ENCODE measurements at regions not wholly inside any gene's neighbourhood (a gene's known extent, or its start where the extent isn't known, plus 50 kb on each side); places are given as distances from the start of the nearest gene placed in this dataset.

DNA sequence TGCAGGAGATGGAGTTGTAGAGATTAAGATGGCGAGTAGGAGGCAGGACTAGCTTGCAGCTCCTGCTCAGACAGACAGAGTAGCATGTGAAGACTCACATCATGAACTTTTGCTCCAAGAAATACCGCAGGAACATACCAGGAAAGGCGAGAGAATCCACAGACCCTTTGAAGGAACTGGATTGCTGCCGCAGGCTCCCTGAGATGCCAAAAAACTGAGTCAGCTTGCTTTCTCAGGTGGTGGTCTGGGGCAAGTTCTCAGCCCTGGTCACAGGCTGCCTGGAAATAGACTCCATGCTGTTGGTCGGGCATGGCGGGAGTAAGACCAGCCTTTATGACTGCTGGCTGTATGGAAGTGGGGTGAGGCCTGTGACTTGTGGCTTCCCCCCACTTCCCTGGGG, 163.6 kb upstream of the NAV3 start:
- ChIA-PET CTCF (interaction anchor here (1.1 kb wide), 1 partner anchor 18 kb away, joined by 6 read pairs; no protein-coding TSS in a partner anchor), POLR2A (no interaction called here)
- no TSS peak for BruUV-seq (replicated peaks)
- TF ChIP-seq, protein P1, sequence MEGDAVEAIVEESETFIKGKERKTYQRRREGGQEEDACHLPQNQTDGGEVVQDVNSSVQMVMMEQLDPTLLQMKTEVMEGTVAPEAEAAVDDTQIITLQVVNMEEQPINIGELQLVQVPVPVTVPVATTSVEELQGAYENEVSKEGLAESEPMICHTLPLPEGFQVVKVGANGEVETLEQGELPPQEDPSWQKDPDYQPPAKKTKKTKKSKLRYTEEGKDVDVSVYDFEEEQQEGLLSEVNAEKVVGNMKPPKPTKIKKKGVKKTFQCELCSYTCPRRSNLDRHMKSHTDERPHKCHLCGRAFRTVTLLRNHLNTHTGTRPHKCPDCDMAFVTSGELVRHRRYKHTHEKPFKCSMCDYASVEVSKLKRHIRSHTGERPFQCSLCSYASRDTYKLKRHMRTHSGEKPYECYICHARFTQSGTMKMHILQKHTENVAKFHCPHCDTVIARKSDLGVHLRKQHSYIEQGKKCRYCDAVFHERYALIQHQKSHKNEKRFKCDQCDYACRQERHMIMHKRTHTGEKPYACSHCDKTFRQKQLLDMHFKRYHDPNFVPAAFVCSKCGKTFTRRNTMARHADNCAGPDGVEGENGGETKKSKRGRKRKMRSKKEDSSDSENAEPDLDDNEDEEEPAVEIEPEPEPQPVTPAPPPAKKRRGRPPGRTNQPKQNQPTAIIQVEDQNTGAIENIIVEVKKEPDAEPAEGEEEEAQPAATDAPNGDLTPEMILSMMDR (IDR thresholded peaks at IDR 0.05; ENCODE audit: unreplicated experiment), result no peak
- peak; percentile 9 for DNase-seq (ENCODE audit: unreplicated experiment)
- Mint-ChIP-seq H3K27ac (ENCODE audit: low read depth, unreplicated experiment) (no peak overlapping the region), H3K4me3 (ENCODE audit: unreplicated experiment) (no peak overlapping the region), H3K36me3 (ENCODE audit: insufficient read depth, unreplicated experiment) (no peaks in the 10 kb centered on the region), H3K9me3 (ENCODE audit: unreplicated experiment) (no peaks in the 10 kb centered on the region), H3K27me3 (ENCODE audit: insufficient read depth, unreplicated experiment) (no peaks in the 10 kb centered on the region), H3K4me1 (ENCODE audit: insufficient read depth, unreplicated experiment) (no peaks in the 10 kb centered on the region)
- intact Hi-C loops (cut with micrococcal nuclease), result no loop called here

DNA sequence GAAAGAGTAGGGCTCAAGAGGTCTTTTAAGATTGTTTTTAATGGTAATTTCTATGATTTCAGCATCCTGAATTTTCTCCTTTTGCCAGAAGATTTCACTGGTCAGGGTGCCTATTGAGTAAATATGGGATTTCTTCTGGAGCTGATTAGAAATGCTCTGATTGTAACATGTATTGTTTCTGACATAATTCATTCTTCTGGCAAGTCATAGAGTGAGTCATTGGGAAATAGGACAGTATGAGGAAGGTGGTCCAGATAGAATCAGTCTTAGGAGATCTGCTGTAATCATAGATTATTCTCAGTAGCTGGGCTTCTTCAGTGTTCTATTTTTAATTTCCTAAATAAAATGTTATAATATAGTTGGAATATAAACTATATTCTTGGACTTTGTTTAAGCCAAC, 182.0 kb upstream of the NAV3 start:
- no peak overlapping the region for H3K27ac Mint-ChIP-seq (ENCODE audit: low read depth, unreplicated experiment)
- TF ChIP-seq, protein P1 (IDR thresholded peaks at IDR 0.05; ENCODE audit: unreplicated experiment), result no peak
- no peaks in the 10 kb centered on the region for H3K36me3 Mint-ChIP-seq (ENCODE audit: insufficient read depth, unreplicated experiment)
- no peaks in the 10 kb centered on the region for H3K4me1 Mint-ChIP-seq (ENCODE audit: insufficient read depth, unreplicated experiment)
- no peaks in the 10 kb centered on the region for H3K27me3 Mint-ChIP-seq (ENCODE audit: insufficient read depth, unreplicated experiment)
- no peak overlapping the region for H3K4me3 Mint-ChIP-seq (ENCODE audit: unreplicated experiment)
- CTCF ChIA-PET, result interaction anchor here (0.6 kb wide), 1 partner anchor 506 kb away, joined by 3 read pairs; no protein-coding TSS in a partner anchor
- H3K9me3 Mint-ChIP-seq (ENCODE audit: unreplicated experiment), result no peaks in the 10 kb centered on the region
- intact Hi-C loops (cut with micrococcal nuclease), result no loop called here
- POLR2A ChIA-PET, result interaction anchor here (0.7 kb wide), 1 partner anchor 689 kb away, joined by 3 read pairs; no protein-coding TSS in a partner anchor
- DNase-seq (ENCODE audit: unreplicated experiment), result peak; percentile 15
- no TSS peak for BruUV-seq (replicated peaks)

DNA sequence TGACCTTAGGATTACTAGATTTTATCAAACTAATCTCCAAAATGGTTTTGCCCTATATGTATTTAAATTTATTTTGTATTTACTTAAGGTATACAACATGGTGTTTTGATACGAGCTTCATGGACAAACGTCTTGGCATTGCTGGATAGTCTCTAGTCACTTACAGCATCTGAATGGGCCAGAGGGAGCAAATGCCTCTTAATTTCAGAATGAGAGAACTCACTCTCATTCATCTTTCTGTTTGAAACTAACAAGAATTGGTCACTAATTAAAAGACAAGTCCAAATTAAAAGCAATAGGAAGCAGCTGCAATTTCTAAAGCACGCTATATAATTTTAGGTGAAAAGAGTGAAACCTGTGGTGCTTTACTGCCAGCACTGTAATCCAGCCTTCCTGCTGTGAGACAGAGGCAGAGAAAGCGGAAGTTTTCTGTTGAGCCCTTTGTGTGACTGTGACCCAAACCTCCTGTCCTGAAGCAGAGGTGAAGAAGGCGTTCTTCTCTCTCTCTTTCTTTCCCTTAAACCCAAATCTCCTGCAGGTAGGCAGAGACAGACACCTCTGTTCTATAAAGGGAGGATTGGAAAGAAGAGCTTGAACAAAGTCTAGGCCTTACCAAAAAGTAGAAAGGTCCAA, 184.6 kb upstream of the NAV3 start:
- Mint-ChIP-seq H3K4me1 (ENCODE audit: insufficient read depth, unreplicated experiment) (no peaks in the 10 kb centered on the region), H3K27ac (ENCODE audit: low read depth, unreplicated experiment) (no peak overlapping the region), H3K27me3 (ENCODE audit: insufficient read depth, unreplicated experiment) (no peaks in the 10 kb centered on the region), H3K36me3 (ENCODE audit: insufficient read depth, unreplicated experiment) (no peaks in the 10 kb centered on the region), H3K4me3 (ENCODE audit: unreplicated experiment) (no peak overlapping the region), H3K9me3 (ENCODE audit: unreplicated experiment) (no peaks in the 10 kb centered on the region)
- intact Hi-C loops (cut with micrococcal nuclease), result no loop called here
- DNase-seq (ENCODE audit: unreplicated experiment), result no peak
- TF ChIP-seq, protein P1 (IDR thresholded peaks at IDR 0.05; ENCODE audit: unreplicated experiment), result no peak
- CTCF ChIA-PET, result interaction anchor here (1.1 to 1.9 kb wide), 4 partner anchors 40 to 597 kb away, joined by 3 to 8 read pairs (median 4); no protein-coding TSS in a partner anchor
- BruUV-seq (replicated peaks), result no TSS peak
- POLR2A ChIA-PET, result no interaction called here

DNA sequence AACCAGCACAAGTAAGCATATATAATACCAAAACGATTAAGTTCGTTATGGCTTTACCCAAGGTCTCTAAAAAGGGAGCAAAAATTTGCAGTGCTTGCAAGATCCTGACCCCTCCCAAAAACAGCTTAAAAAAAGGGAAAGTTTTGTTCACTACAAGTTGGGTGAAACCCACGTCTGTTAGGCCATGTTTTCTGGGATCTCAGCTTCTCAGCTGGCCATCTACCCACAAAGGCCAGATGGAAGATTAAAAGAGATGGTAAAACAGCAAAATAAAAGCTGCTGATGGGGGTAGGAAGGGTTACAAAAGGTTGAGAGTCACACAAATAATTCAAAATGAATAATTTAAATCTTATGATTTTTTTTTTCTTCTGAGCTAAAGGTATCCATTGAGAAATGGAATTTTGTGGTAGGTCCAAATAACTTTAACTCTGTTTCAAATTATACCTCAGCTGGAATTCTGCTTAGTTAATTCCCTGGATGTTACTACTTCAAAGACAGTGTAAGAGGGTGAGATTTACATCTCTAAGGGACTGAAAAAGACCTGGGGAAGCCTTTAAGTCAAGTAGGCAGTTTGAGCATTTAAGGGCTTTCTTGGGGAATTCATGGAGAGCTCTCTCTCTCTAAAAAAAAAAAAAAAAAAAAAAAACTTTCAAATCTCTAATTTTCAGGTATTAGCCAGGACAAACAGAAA, 185.6 kb upstream of the NAV3 start:
- ChIA-PET POLR2A (interaction anchor here (1.8 kb wide), 1 partner anchor 15 kb away, joined by 5 read pairs; no protein-coding TSS in a partner anchor), CTCF (interaction anchor here (0.6 to 1.9 kb wide), 4 partner anchors 41 to 596 kb away, joined by 3 to 8 read pairs (median 4); no protein-coding TSS in a partner anchor)
- no peak overlapping the region for H3K27ac Mint-ChIP-seq (ENCODE audit: low read depth, unreplicated experiment)
- DNase-seq (ENCODE audit: unreplicated experiment), result no peak
- H3K4me1 Mint-ChIP-seq (ENCODE audit: insufficient read depth, unreplicated experiment), result no peaks in the 10 kb centered on the region
- no peaks in the 10 kb centered on the region for H3K36me3 Mint-ChIP-seq (ENCODE audit: insufficient read depth, unreplicated experiment)
- H3K9me3 Mint-ChIP-seq (ENCODE audit: unreplicated experiment), result no peaks in the 10 kb centered on the region
- no TSS peak for BruUV-seq (replicated peaks)
- no peak overlapping the region for H3K4me3 Mint-ChIP-seq (ENCODE audit: unreplicated experiment)
- intact Hi-C loops (cut with micrococcal nuclease), result no loop called here
- TF ChIP-seq, protein P1 (IDR thresholded peaks at IDR 0.05; ENCODE audit: unreplicated experiment), result no peak
- no peaks in the 10 kb centered on the region for H3K27me3 Mint-ChIP-seq (ENCODE audit: insufficient read depth, unreplicated experiment)
